Kasumi-1 (cell line): ENCODE measurements at regions not wholly inside any gene's neighbourhood (a gene's known extent, or its start where the extent isn't known, plus 50 kb on each side); places are given as distances from the start of the nearest gene placed in this dataset.

Experiments used
- DNase-seq, 2 experiments: peaks; one replicate each; lab custom pipeline; 2025; lab: John Stamatoyannopoulos, UW

GRCh38 chr12:78586790-78587189 is 277.8 kb upstream of the SYT1 start:
- DNase-seq = no peak

GRCh38 chr12:78599366-78599765 is 265.2 kb upstream of the SYT1 start:
- no peak for DNase-seq

GRCh38 chr12:78600541-78600940 is 264.0 kb upstream of the SYT1 start:
- no peak for DNase-seq

- DNase-seq = no peak
Measured at GRCh38 chr12:78611504-78611903, 253.1 kb upstream of the SYT1 start.

- no peak for DNase-seq
Measured at GRCh38 chr12:78612190-78612589, 252.4 kb upstream of the SYT1 start.

- no peak for DNase-seq
Measured at GRCh38 chr12:78617683-78618082, 246.9 kb upstream of the SYT1 start.

- no peak for DNase-seq
Measured at GRCh38 chr12:78622529-78623195, 241.9 kb upstream of the SYT1 start.

GRCh38 chr12:78628491-78629100 is 236.0 kb upstream of the SYT1 start:
- no peak for DNase-seq

GRCh38 chr12:78636231-78636855 is 228.2 kb upstream of the SYT1 start:
- peak; percentile 72 to 78 for DNase-seq

- no peak for DNase-seq
Measured at GRCh38 chr12:78641837-78642423, 222.6 kb upstream of the SYT1 start.

GRCh38 chr12:78645956-78646355 is 218.6 kb upstream of the SYT1 start:
- no peak for DNase-seq

- no peak for DNase-seq
Measured at GRCh38 chr12:78651755-78652154, 212.8 kb upstream of the SYT1 start.

- DNase-seq = no peak
Measured at GRCh38 chr12:78666584-78666983, 198.0 kb upstream of the SYT1 start.

GRCh38 chr12:78671295-78671694 is 193.3 kb upstream of the SYT1 start:
- no peak for DNase-seq

GRCh38 chr12:78672033-78672432 is 192.5 kb upstream of the SYT1 start:
- no peak for DNase-seq

- DNase-seq = no peak
Measured at GRCh38 chr12:78674311-78675090, 190.1 kb upstream of the SYT1 start.

- no peak for DNase-seq
Measured at GRCh38 chr12:78680596-78680995, 184.0 kb upstream of the SYT1 start.

- DNase-seq = no peak
Measured at GRCh38 chr12:78683031-78683430, 181.5 kb upstream of the SYT1 start.

GRCh38 chr12:78683626-78684025 is 180.9 kb upstream of the SYT1 start:
- no peak for DNase-seq

- no peak for DNase-seq
Measured at GRCh38 chr12:78684419-78684818, 180.2 kb upstream of the SYT1 start.

- no peak for DNase-seq
Measured at GRCh38 chr12:78695749-78696148, 168.8 kb upstream of the SYT1 start.

GRCh38 chr12:78696267-78696666 is 168.3 kb upstream of the SYT1 start:
- DNase-seq = no peak
